Activated CD4-positive, alpha-beta T cell treated with anti-CD3 and anti-CD28 coated beads, Interleukin-2, amount 10 ng/mL, durations not matched to agents 7 days and 5 days (primary cell): ENCODE measurements at regions not wholly inside any gene's neighbourhood (a gene's known extent, or its start where the extent isn't known, plus 50 kb on each side); places are given as distances from the start of the nearest gene placed in this dataset.
"Not testable (repeated sequence)": the region's sequence is repeated elsewhere in the genome, so short reads cannot be mapped to it uniquely, and the experiment has no call there.

ENCODE experiments used
- CTCF ChIA-PET: fragments of 350-600 bp; sonication (Branson Sonifier 250); formaldehyde crosslinking; loops from one replicate; lab custom pipeline; 2021; ENCODE audit warnings: antibody characterized with exemption; lab: Charles Lee
- POLR2A ChIA-PET: fragments of 350-600 bp; sonication (Branson Sonifier 250); formaldehyde crosslinking; loops from one replicate; lab custom pipeline; 2021; ENCODE audit warnings: antibody characterized with exemption; lab: Charles Lee
- DNase-seq: peaks from one replicate; pipeline ENCODE4 v3.0.0-alpha.2; 2020
- H3K27ac Mint-ChIP-seq: one replicate; pipeline ENCODE4 v1.8.0; 2021; ENCODE audit warnings: mild to moderate bottlenecking, moderate library complexity, mixed read lengths
- H3K27me3 Mint-ChIP-seq: one replicate; pipeline ENCODE4 v1.8.0; 2021; ENCODE audit warnings: mixed read lengths
- H3K36me3 Mint-ChIP-seq: one replicate; pipeline ENCODE4 v1.8.0; 2021; ENCODE audit warnings: low read depth, mixed read lengths
- H3K4me1 Mint-ChIP-seq: one replicate; pipeline ENCODE4 v1.8.0; 2021; ENCODE audit warnings: mixed read lengths
- H3K4me3 Mint-ChIP-seq: one replicate; pipeline ENCODE4 v1.8.0; 2021; ENCODE audit warnings: mild to moderate bottlenecking, moderate library complexity, mixed read lengths
- H3K9me3 Mint-ChIP-seq: one replicate; pipeline ENCODE4 v1.8.0; 2021; ENCODE audit warnings: mixed read lengths

DNA sequence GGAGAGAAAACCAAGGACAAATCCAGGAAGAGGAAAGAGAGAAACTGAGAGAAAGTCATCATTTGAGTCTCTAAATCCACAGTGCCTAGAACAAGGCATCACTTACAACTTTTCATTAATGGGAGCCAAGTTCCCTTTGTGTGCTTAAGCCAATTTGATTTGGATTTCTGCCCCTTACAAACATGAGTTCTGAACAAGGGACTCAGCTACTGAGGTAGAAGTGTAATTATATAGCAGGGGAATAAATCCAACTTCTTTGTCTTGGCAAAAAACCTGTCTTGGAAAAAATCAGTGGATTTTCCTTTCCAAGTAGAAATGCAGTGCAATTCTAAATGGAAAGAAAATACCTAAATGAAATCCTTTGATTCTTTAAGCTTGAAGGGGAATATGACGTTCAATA, 307.2 kb upstream of the CNTN3 start:
- ChIA-PET POLR2A (no interaction called here), CTCF (no interaction called here)
- DNase-seq = no peak
- no peaks in the 10 kb centered on the region for H3K9me3 Mint-ChIP-seq
- no peaks in the 10 kb centered on the region for H3K27me3 Mint-ChIP-seq
- no peaks in the 10 kb centered on the region for H3K36me3 Mint-ChIP-seq
- no peak overlapping the region for H3K4me3 Mint-ChIP-seq
- H3K4me1 Mint-ChIP-seq = no peaks in the 10 kb centered on the region
- no peak overlapping the region for H3K27ac Mint-ChIP-seq

DNA sequence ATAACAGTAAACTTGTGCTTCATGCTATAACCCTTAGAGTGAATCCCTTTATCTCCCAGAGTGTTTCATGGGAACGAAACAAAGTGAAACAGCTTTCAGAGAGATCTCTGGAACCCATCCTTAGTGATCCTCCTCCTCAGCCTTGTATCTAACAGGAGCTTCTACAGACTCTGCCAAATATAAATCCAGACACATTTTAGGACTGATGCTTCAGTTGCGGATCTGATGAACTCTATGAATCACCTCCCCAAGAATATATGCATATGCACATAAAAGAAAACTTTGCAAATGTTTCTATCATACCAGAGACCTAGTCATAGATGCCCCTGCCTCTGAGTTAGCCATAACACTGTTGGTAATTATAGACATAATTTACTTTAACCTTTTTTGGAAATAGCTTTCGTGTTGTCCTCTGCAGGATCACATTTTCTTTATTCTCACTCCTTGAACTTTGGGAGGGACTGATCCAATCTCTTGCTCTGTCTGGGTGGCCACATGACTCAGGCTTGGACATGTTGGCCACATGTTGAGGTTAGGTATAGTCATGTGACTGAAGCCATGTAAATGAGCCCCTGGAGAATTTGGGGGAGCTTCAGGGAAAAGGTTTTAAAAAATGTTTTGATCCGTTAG, 306.4 kb upstream of the CNTN3 start:
- Mint-ChIP-seq H3K4me3 (no peak overlapping the region), H3K27me3 (no peaks in the 10 kb centered on the region), H3K27ac (no peak overlapping the region), H3K4me1 (no peaks in the 10 kb centered on the region), H3K36me3 (no peaks in the 10 kb centered on the region), H3K9me3 (no peaks in the 10 kb centered on the region)
- CTCF ChIA-PET = interaction anchor here (0.7 kb wide), 1 partner anchor 17 kb away, joined by 3 read pairs; no protein-coding TSS in a partner anchor
- DNase-seq = no peak
- POLR2A ChIA-PET = no interaction called here

DNA sequence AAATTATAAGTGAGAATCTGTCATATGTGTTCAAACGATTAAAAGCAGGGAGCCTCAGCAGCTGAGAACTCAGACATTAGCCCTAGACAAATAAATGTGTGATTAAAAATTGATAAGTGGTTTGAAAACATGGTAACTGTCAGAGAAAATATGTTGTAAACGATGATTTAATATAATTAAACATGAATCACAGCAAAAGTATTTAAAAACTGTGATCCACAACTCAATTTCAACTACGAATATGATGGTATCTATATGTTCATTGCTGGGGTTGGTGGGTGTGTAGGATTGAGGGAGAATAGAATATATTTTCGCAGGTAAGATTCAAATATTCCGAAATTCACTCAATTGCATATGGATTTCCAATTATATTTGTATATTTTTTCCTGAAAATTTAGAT, 302.2 kb upstream of the CNTN3 start:
- Mint-ChIP-seq H3K27ac (no peak overlapping the region), H3K36me3 (no peaks in the 10 kb centered on the region), H3K4me3 (no peak overlapping the region), H3K4me1 (no peaks in the 10 kb centered on the region), H3K9me3 (no peaks in the 10 kb centered on the region), H3K27me3 (no peaks in the 10 kb centered on the region)
- ChIA-PET CTCF (no interaction called here), POLR2A (no interaction called here)
- no peak for DNase-seq

DNA sequence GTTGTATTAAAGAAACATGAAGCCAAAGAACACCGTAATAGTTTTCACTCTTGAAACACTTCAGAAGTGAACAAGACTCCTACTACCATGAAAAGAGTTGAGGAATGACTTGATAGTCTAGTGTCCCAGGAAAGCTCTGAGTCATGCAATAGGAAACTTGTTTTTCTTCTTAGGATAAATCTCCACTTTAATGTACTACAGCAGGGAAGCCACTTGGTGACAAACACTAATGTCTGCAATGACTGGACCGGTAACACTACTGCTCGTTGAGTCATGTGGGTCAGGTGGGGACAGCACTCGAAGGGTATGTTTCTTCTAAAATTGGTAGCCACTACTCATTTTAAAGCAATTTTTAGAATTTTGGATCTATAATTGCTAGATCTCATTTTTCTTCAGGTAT, 291.7 kb upstream of the CNTN3 start:
- Mint-ChIP-seq H3K36me3 (no peaks in the 10 kb centered on the region), H3K27ac (no peak overlapping the region), H3K9me3 (no peaks in the 10 kb centered on the region), H3K27me3 (no peaks in the 10 kb centered on the region), H3K4me1 (no peaks in the 10 kb centered on the region), H3K4me3 (no peak overlapping the region)
- CTCF ChIA-PET = no interaction called here
- no peak for DNase-seq
- POLR2A ChIA-PET = no interaction called here

DNA sequence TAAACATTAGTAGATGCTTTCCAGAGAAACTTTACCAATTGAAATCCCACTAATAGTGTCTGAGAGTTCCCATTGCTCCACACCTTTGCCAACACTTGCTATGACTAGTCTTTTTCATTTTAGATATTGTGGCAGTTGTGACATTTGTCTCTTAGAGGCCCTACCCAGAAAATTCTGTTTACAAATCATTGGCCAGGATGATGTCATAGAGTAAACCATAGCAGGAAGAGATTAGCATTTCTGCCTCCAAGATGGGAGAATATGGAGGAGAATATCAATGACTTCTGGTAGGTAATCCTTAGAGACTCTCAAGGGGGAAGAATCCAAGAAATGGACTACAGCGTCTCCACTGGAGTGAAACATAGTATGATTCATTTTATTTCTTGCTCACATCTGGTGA, 291.0 kb upstream of the CNTN3 start:
- DNase-seq = no peak
- CTCF ChIA-PET = no interaction called here
- no peaks in the 10 kb centered on the region for H3K36me3 Mint-ChIP-seq
- no peak overlapping the region for H3K27ac Mint-ChIP-seq
- H3K27me3 Mint-ChIP-seq = no peaks in the 10 kb centered on the region
- no peak overlapping the region for H3K4me3 Mint-ChIP-seq
- H3K9me3 Mint-ChIP-seq = no peaks in the 10 kb centered on the region
- POLR2A ChIA-PET = no interaction called here
- no peaks in the 10 kb centered on the region for H3K4me1 Mint-ChIP-seq

DNA sequence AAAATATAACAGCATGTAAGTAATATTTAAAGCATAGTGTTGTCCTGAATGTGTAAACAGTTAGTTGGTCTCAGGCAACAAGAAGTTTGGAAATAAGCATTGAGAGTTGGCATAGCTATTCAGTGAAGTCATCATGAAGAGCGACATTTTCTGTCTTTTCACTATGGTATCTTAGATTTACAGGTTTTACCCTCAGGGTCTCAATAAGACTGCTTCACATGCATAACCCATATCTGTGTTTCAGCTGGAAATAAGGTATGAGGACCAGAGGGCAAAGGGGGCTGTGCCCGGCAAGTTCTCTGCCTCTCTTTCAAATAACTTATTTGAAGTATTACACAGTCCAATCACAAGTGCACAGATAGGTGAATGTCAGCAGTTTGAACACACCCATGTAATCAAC, 290.2 kb upstream of the CNTN3 start:
- no peaks in the 10 kb centered on the region for H3K27me3 Mint-ChIP-seq
- POLR2A ChIA-PET = no interaction called here
- no peak overlapping the region for H3K4me3 Mint-ChIP-seq
- H3K36me3 Mint-ChIP-seq = no peaks in the 10 kb centered on the region
- CTCF ChIA-PET = no interaction called here
- H3K4me1 Mint-ChIP-seq = no peaks in the 10 kb centered on the region
- no peaks in the 10 kb centered on the region for H3K9me3 Mint-ChIP-seq
- H3K27ac Mint-ChIP-seq = no peak overlapping the region
- DNase-seq = no peak

DNA sequence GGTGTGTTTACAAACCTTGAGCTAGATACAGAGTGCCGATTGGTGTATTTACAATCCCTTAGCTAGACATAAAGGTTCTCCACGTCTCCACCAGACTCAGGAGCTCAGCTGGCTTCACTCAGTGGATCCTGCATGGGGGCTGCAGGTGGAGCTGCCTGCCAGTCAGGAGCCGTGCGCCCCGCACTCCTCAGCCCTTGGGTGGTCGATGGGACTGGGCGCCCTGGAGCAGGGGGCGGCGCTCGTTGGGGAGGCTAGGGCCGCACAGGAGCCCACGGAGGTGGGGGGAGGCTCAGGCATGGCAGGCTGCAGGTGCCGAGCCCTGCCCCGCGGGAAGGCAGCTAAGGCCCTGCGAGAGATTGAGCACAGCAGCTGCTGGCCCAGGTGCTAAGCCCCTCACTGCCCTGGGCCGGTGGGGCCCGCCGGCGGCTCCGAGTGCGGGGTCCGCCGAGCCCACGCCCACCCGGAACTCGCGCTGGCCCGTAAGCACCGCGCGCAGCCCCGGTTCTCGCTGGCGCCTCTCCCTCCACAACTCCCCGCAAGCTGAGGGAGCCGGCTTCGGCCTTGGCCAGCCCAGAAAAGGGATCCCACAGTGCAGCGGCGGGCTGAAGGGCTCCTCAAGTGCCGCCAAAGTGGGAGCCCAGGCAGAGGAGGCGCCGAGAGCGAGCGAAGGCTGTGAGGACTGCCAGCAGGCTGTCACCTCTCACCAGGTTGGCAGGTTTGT, 285.5 kb upstream of the CNTN3 start:
- H3K4me1 Mint-ChIP-seq, CTCF ChIA-PET, H3K4me3 Mint-ChIP-seq, POLR2A ChIA-PET, H3K36me3 Mint-ChIP-seq, H3K27me3 Mint-ChIP-seq, H3K9me3 Mint-ChIP-seq, H3K27ac Mint-ChIP-seq, DNase-seq: not testable (repeated sequence)

DNA sequence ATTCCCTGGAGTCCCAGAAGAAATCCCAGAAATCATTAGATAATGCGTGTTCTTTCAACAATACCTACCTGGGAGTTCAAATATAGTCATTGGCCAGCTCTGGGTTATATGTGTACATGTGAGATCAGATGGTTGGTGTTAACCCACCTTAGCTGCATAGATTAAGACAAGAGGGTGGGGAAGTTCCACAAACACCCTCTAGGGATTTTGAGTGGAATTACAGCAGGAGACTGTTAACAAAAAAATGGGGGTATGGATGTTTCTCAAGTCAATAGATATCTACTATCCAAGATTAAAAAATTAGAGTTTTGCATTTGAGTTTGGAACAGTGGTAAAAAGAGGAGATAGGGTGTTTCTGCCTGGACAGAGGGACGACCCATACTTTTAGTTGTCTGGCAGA, 282.5 kb upstream of the CNTN3 start:
- CTCF ChIA-PET = no interaction called here
- Mint-ChIP-seq H3K27me3 (no peaks in the 10 kb centered on the region), H3K4me1 (no peaks in the 10 kb centered on the region), H3K36me3 (no peaks in the 10 kb centered on the region), H3K9me3 (peaks cover 2% of the 10 kb centered on the region), H3K27ac (no peak overlapping the region), H3K4me3 (no peak overlapping the region)
- no peak for DNase-seq
- POLR2A ChIA-PET = no interaction called here

DNA sequence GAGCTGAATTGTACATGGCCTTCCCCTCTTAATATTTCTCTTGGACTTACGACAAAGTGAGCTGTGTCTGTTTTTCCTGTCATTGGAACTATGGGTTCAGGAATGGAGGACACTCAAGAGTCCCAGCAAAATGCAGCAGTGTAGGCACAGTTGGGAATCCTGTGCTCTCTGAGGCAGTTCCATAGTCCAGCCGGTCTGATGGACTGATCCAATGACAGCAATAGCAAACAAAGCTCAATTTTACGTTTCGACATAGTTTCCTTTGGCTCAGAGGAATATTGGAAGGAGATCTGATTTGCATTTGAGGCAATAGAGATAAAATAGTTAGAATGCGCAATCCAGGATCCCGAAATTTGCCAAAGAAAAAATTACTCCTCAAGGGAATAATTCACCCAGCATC, 276.9 kb upstream of the CNTN3 start:
- Mint-ChIP-seq H3K9me3 (peaks cover 8% of the 10 kb centered on the region), H3K4me3 (no peak overlapping the region)

DNA sequence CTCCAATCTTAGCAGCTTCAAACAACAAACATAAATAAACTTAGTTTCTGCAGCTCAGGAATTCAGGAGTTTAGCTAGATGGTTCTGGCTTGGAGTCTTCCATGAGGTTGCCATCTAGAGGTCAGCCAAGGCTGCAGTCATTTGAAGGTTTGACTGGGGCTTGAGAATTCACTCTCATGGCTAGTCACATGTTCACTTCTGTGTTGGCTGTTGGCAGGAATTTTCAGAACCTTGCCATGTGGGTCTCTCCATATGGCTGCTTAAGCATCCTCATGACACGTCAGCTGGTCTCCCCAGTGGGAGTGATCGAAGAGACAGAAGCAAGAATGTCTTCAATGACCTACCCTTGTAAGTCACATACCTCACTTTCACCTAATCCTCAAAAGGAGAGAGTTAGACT, 269.2 kb upstream of the CNTN3 start:
- no peaks in the 10 kb centered on the region for H3K27me3 Mint-ChIP-seq
- CTCF ChIA-PET = no interaction called here
- no peak overlapping the region for H3K27ac Mint-ChIP-seq
- DNase-seq = no peak
- H3K4me1 Mint-ChIP-seq = no peaks in the 10 kb centered on the region
- H3K36me3 Mint-ChIP-seq = no peaks in the 10 kb centered on the region
- H3K9me3 Mint-ChIP-seq = peaks cover 10% of the 10 kb centered on the region
- POLR2A ChIA-PET = no interaction called here
- no peak overlapping the region for H3K4me3 Mint-ChIP-seq

More for the DNA sequence above, 276.9 kb upstream of the CNTN3 start:
- CTCF ChIA-PET = no interaction called here
- Mint-ChIP-seq H3K27me3 (no peaks in the 10 kb centered on the region), H3K36me3 (no peaks in the 10 kb centered on the region), H3K27ac (no peak overlapping the region), H3K4me1 (no peaks in the 10 kb centered on the region)
- POLR2A ChIA-PET = no interaction called here
- no peak for DNase-seq

DNA sequence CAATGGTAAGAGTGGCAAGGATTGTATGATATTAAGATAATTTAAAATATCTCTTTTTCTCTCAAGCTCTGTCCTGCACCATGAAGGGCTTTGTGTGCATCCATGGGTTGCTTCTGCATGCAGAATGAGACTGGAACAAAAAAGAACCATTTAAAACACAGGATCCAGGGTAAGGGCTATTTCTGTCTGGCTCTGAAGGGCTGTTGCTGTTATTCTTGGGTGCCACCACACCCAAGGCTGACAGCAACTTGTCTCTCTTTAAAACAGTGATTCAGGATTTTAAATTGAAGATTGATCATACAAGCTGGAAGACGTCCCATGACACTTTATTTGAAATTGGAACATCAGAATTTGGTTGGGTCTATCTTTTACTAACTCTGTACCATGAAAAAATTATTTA, 268.8 kb upstream of the CNTN3 start:
- no peak overlapping the region for H3K4me3 Mint-ChIP-seq

DNA sequence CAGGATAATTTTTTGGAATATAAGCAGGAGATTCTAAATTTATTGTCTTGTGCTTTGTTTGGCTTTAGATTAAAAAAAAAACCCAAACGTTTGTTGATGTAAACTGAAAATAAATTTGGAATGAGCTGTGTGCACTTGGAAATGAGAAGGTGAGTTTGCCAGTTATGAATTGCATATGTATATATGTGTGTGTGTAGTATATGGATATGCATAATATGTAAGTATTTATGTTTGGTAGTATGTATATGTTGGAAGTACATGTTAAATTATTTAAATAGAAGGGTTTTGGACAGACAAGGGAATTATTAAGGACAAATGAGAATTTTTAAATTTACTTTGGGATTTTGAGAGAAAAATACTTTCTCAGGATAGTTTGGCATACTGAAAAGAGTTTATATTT, 265.8 kb upstream of the CNTN3 start:
- no peak overlapping the region for H3K27ac Mint-ChIP-seq
- H3K4me3 Mint-ChIP-seq = no peak overlapping the region
- no peaks in the 10 kb centered on the region for H3K27me3 Mint-ChIP-seq
- peaks cover 8% of the 10 kb centered on the region for H3K9me3 Mint-ChIP-seq
- ChIA-PET POLR2A (no interaction called here), CTCF (no interaction called here)
- DNase-seq = no peak
- no peaks in the 10 kb centered on the region for H3K4me1 Mint-ChIP-seq
- no peaks in the 10 kb centered on the region for H3K36me3 Mint-ChIP-seq

More for the DNA sequence above, 268.8 kb upstream of the CNTN3 start:
- POLR2A ChIA-PET = no interaction called here
- DNase-seq = no peak
- no peaks in the 10 kb centered on the region for H3K27me3 Mint-ChIP-seq
- H3K9me3 Mint-ChIP-seq = peaks cover 11% of the 10 kb centered on the region
- no peaks in the 10 kb centered on the region for H3K36me3 Mint-ChIP-seq
- CTCF ChIA-PET = no interaction called here
- no peak overlapping the region for H3K27ac Mint-ChIP-seq
- H3K4me1 Mint-ChIP-seq = no peaks in the 10 kb centered on the region

DNA sequence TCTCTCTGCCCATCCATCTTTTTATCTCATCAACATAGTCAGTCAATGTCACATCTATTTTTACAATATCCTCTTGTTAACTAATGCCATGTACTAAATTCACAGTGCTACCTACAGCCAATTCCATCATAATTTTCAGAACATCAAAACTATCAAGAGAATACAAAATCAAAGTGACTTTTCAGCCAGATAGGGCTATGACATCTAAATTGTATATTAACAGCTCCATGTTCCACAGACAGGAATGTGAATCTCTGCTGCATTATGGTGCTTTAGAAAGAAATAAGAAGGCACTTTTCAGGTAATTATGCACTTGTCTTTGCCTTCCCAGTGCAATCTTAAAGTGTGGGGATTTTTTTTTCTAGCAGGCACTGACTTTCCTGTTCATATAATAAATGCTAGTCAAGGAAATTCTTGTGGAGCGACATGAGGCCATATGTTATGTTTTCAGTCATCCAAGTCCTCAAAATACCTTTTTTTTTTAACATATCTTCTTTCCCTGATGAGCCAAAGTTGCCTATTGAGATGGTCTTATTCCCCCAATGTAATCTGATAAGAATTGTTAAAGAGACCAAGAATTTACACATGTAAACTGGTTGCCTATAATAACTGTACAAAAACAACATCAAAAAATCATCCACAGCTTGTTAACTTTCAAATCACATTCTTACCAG, 252.0 kb upstream of the CNTN3 start:
- no peak for DNase-seq
- Mint-ChIP-seq H3K27me3 (no peaks in the 10 kb centered on the region), H3K4me3 (no peak overlapping the region), H3K36me3 (no peaks in the 10 kb centered on the region), H3K4me1 (no peaks in the 10 kb centered on the region), H3K9me3 (no peaks in the 10 kb centered on the region), H3K27ac (no peak overlapping the region)
- CTCF ChIA-PET = no interaction called here
- POLR2A ChIA-PET = no interaction called here
